ENCODE measurements at regions not wholly inside any gene's neighbourhood (a gene's known extent, or its start where the extent isn't known, plus 50 kb on each side); places are given as distances from the start of the nearest gene placed in this dataset.

GRCh38 chr11:69971741-69972140 lies 106.4 kb upstream of the ANO1 start:
- Histone ChIP-seq H3K4me3 (no peak overlapping the region), H3K4me1 (ENCODE audit: low read depth) (no peaks in the 10 kb centered on the region), H3K36me3 (ENCODE audit: low read depth) (no peaks in the 10 kb centered on the region), H3K9me3 (no peaks in the 10 kb centered on the region)
- intact Hi-C loops (cut with DNase I, micrococcal nuclease) = no loop called here
- DNase-seq (no peak), ATAC-seq (no peak)
- TF ChIP-seq CTCF (IDR thresholded peaks at IDR 0.05) = no peak

DNA sequence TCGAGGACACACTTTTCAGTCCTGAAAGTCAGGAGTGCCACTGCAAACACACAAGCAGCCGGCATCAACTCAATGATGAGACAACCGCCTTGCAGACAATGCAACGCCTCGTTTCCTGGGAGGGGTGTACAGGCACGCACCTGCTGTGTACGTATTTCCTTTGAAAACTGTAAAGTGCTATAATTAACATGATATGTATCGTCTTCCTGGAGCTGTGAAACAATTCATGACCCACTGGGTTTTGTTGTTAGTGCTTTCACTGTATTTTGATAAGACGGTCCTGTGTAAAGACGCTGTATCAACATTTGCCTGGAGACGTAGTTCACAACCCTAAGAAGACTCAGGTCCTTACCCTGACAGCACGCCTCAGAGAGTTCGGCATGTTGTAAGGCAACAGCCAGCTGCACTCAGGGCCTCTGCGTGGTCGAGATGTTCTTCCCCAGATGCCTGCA lies 105.7 kb upstream of the ANO1 start:
- H3K9me3 ChIP-seq = no peaks in the 10 kb centered on the region
- DNase-seq = peak; percentile 51 to 75 (median 61)
- H3K4me1 ChIP-seq (ENCODE audit: low read depth) = no peaks in the 10 kb centered on the region
- ATAC-seq = peak; percentile 84
- intact Hi-C loops (cut with DNase I, micrococcal nuclease) = no loop called here
- H3K4me3 ChIP-seq = no peak overlapping the region
- no peaks in the 10 kb centered on the region for H3K36me3 ChIP-seq (ENCODE audit: low read depth)
- no peak for TF ChIP-seq CTCF (IDR thresholded peaks at IDR 0.05)

DNA sequence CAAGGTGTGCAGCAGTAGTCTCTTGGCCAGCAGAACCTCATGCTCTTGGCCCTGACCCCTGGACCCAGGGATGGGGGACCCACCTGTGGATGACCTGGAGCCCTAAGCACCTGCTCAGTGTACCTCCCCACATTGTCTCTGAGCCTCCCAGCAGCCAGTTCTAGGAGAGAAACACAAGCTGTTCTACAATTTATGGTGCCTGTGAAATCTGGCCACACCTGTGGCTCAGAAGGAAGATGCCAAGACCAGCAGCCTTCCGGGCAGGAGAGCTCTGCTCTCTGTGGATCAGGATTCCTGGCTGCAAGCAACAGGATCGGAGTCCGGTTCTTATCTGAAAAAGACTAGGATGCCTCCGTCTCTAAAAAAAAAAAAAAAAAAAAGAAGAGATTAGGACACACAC lies 103.6 kb upstream of the ANO1 start:
- no peak for TF ChIP-seq CTCF (IDR thresholded peaks at IDR 0.05)
- peak in 1 of 3 donors; percentile 21 for DNase-seq
- no peak overlapping the region for H3K4me3 ChIP-seq
- peak; percentile 68 for ATAC-seq
- no peaks in the 10 kb centered on the region for H3K9me3 ChIP-seq
- H3K4me1 ChIP-seq (ENCODE audit: low read depth) = no peaks in the 10 kb centered on the region
- H3K36me3 ChIP-seq (ENCODE audit: low read depth) = no peaks in the 10 kb centered on the region
- intact Hi-C loops (cut with DNase I, micrococcal nuclease) = no loop called here

DNA sequence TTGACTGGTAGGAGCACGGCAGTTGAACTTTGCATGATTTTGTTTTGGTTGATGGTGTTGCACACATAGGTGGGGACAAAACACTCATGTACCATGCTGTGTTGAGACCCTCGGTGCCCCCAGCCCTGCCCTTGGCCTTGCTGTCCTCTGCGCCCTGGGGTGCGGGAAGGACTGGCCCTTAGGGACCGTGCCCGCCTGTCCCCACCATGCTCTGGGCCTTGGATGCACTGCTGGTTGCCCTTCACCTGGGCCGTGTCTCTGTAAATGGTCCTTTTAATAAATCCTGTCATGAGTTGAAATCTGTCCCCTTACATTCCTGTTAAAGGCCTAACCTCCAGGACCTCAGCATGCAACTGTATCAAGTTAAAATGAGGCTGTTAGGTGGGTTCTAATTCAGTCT lies 102.3 kb upstream of the ANO1 start:
- ATAC-seq (no peak), DNase-seq (no peak)
- no peak for TF ChIP-seq CTCF (IDR thresholded peaks at IDR 0.05)
- Histone ChIP-seq H3K4me3 (no peak overlapping the region), H3K4me1 (ENCODE audit: low read depth) (no peaks in the 10 kb centered on the region), H3K36me3 (ENCODE audit: low read depth) (no peaks in the 10 kb centered on the region), H3K9me3 (no peaks in the 10 kb centered on the region)
- intact Hi-C loops (cut with DNase I, micrococcal nuclease) = no loop called here

DNA sequence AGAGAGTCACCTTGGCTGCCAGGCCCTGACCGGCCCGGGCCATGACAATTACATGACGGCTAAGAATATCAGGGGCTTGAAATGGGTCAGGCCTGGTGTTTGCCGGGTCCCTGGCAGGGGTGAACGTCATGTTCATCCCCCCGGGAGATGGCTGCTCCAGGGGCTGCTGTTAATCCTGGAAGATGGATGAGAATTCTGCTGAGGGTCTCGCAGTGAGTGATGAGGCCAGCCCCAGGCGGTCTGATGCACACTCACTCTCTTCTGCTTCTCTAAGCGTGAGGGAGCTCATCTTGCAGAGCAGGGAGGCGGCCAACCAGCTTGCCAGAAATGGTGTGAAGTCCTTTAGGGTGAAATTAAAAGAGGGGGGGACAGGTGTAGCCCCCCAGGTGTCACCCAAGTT lies 101.3 kb upstream of the ANO1 start:
- no peaks in the 10 kb centered on the region for H3K4me1 ChIP-seq (ENCODE audit: low read depth)
- TF ChIP-seq CTCF (IDR thresholded peaks at IDR 0.05) = no peak
- intact Hi-C loops (cut with DNase I, micrococcal nuclease) = no loop called here

GRCh38 chr11:69977951-69978350 lies 100.2 kb upstream of the ANO1 start:
- Histone ChIP-seq H3K4me1 (ENCODE audit: low read depth) (no peaks in the 10 kb centered on the region), H3K36me3 (ENCODE audit: low read depth) (no peaks in the 10 kb centered on the region), H3K4me3 (no peak overlapping the region), H3K9me3 (no peaks in the 10 kb centered on the region)
- intact Hi-C loops (cut with DNase I, micrococcal nuclease) = no loop called here
- DNase-seq (no peak), ATAC-seq (no peak)
- TF ChIP-seq CTCF (IDR thresholded peaks at IDR 0.05) = no peak

More for the DNA sequence above, 101.3 kb upstream of the ANO1 start:
- DNase-seq (no peak), ATAC-seq (no peak)
- Histone ChIP-seq H3K9me3 (no peaks in the 10 kb centered on the region), H3K4me3 (no peak overlapping the region), H3K36me3 (ENCODE audit: low read depth) (no peaks in the 10 kb centered on the region)

Measured in mucosa of descending colon (tissue), 3 donors.